ENCODE measurements at regions not wholly inside any gene's neighbourhood (a gene's known extent, or its start where the extent isn't known, plus 50 kb on each side); places are given as distances from the start of the nearest gene placed in this dataset.

- TF ChIP-seq CTCF (IDR thresholded peaks at IDR 0.05) (no peak), POLR2A (IDR thresholded peaks at IDR 0.05) (no peak)
Measured at GRCh38 chr15:47398132-47398531, 319.2 kb upstream of the SEMA6D start.

Measured in esophagus squamous epithelium (tissue), 4 donors.